HG02588 (cell line): ENCODE measurements at regions not wholly inside any gene's neighbourhood (a gene's known extent, or its start where the extent isn't known, plus 50 kb on each side); places are given as distances from the start of the nearest gene placed in this dataset.
"Not testable (repeated sequence)": the region's sequence is repeated elsewhere in the genome, so short reads cannot be mapped to it uniquely, and the experiment has no call there.

Experiments
- ATAC-seq: cut with Tn5 transposase; IDR thresholded peaks from one replicate; pipeline ENCODE4 v1.9.1; 2021; ENCODE audit warnings: mild to moderate bottlenecking, moderate library complexity; ENCODE audit not compliant: unreplicated experiment

DNA sequence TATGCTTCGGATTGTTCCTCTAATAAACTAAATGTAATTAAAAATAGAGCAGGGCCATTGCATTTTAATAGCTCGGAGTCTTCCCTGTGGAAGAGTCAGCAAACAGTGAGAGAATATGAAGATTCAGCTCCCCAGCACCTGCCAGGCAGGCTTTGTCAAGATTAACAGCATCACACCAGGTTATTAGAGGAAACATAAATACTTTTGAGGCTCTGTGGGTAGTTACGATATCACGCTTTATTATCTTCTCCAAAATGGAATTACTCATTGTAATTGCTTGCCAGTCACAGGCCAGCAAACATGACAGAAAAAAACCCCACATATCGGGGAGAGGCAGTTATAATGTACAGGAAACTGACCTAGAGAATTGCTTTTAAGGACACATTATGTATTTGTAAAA is 303.9 kb downstream of the CPS1 start:
- ATAC-seq = no peak

DNA sequence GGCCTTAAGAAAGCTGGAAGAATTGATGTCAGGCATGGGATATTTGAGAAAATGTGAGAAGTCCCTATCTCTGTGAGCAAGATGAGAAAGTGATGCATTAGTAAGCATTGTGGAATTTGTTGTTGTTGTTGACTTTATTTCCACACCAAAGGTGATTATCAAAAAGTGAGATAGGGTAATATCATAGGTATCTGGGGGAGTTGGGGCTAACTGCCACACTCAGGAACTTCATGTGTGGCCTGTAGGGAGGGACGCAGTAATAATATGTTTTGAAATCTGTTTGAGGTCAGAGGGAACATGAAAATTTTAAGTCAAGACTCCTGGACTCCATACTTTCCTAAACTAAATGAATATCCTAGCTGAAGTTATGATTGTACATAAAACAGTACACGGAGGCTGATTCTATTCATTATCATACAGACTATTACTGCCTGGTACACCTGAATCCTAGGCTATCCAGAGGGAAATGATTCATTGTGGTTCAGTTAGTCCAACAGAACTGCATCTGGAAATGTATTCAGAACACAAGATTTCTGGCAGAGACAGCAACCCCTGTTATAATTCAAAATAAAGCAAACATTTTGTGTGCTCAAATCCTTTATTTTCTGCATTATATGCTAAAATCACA is 304.8 kb downstream of the CPS1 start:
- no peak for ATAC-seq

DNA sequence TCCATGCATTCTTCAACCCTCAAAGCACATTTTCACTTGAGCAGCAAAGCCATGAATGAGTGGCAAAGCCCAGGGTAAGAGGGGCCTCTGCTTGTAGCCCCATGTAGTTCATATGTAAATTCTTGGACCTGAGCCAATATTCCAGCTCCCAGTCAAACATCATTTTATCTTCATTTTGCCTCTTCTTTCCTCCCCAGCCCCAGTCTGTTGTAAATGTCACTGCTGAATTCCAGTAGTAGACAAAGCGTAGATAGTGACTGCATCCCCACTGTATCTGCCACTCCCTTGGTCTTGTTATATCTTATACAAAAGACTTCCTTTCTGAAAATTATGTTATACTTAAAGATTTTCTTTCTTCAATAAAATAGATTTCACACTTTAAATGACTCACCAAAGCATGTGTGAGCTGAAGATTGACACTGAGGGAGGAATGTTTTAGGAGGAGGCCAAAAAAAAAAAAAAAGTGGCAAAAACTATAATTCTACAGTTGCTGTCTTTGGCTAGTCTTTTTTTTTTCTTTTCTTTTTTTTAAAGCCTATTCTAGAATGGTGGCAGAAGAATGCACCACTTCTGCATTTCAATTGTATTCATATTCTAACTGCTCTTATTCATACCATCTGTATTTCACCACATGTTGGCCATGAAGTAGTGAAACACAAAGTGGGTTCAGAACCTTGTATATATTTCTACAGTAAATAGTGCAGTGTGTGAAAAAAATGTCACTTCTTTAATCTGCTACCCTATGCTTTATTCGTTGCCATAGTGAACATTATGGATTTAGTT is 306.1 kb downstream of the CPS1 start:
- ATAC-seq = no peak

DNA sequence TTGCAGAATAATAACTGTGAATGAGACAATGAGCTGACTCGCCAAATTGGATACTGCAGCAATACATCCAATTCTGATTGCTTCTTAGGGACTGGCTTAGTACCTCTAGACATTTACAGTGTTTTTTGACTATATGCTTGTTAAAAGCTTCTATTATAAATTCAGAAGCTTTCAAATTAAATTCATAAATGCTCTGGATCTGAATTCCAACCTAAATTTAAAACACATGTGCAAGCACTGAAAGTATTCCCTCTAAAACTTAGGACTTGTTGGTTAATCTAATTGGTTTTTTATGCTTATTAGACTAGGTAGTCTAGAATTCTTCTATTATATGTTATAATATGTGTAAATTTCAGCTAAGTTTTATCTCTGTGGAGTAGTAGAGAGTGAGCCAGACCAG is 306.9 kb downstream of the CPS1 start:
- no peak for ATAC-seq

DNA sequence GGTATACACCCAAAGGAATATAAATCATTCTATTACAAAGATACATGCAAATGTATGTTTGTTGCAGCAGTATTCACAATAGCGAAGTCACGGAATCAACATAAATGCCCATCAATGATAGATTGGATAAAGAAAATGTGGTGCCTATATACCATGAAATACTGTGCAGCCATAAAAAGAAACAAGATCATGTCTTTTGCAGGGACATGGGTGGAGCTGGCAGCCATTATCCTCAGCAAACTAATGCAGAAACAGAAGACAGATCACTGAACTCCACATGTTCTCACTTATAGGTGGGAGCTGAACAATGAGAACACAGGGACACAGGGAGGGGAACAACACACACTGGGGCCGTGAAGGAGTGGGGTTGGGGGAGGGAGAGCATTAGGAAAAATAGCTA is 315.2 kb downstream of the CPS1 start:
- not testable (repeated sequence) for ATAC-seq

DNA sequence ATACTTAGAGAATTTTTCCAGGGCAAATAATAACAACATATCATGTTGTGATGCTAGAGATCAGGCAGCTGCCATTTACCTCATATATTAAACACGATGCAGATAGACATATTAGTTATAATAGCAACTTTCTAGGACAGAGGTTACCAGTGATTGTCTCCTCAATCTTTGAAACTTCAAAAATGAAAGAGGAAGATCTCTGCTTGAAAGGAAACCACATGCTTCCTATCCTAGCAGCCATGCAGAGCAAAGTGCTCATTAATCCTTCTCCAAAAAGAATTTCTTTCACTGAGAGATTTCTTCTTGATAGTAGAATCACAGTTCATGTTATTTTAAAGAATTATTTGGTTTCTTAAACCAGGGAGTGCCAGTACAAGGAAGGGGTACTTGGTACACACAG is 317.2 kb downstream of the CPS1 start:
- no peak for ATAC-seq

DNA sequence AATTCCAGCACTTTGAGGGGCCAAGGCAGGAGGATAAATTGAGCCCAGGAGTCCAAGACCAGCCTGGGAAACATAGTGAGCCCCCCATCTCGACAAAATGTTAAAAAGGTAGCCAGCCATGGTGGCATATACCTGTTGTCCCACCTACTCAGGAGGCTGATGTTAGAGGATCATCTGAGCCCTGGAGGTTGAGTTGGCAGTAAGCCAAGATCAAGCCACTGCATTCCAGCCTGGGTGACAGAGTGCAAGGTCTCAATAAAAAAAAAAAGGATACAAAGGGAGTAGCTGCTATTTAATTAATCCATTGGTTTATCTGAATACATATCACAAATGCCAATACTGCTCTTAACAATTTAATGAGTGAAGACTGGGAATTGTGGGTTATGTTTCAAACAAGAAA is 327.8 kb downstream of the CPS1 start:
- ATAC-seq = no peak

DNA sequence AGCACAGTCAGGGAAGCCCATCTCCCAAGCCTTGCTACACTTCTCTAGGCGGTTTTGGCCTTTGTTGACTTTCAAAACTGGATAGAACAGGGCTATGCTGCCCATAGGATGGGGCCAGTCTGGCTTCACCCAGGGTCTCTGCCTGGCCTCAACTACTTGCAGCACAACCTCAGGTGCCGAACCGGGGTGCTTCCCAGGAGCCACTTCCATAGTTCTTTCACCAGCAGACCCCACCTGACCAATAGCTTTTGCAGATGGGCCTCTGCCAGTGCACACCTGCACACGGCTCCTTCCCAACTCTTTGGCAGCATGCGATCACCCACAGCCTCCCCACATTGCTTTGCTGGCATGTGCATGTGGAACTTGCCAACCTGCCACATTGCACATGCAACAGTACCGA is 331.6 kb downstream of the CPS1 start:
- ATAC-seq = no peak

DNA sequence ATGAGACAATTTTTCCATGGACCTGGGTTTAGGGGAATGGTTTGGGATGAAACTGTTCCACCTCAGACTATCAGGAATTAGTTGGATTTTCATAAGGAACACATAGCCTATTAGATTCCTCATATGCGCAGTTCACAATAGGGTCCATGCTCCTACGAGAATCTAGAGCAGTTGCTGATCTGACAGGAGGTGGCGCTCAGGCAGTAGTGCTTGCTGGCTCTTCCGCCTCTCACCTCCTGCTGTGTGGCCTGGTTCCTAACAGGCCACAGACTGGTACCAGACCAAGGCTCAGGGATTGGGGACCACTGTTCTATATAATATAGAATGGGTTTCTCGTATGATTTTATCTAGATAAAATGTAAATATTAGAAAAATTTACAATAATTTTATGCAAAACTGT is 338.7 kb downstream of the CPS1 start:
- no peak for ATAC-seq

DNA sequence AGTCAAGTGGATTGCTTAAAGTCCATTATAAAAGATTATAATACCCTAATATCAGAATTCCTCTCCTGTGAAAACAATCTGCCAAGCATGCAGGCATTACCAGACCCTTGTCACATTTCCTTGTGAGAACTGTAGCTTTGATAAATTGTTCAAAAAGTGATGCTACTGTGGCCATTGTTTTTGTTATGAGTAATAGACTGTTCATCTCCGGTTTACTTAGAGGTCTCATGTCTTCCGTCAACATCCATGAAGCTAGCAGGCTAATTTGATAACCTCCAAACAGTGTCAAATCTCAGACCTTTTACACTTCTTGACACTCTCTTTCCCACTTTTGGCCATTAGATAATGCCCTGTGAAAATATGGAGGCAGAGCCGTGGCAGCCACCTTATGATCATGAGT is 342.7 kb downstream of the CPS1 start:
- no peak for ATAC-seq

DNA sequence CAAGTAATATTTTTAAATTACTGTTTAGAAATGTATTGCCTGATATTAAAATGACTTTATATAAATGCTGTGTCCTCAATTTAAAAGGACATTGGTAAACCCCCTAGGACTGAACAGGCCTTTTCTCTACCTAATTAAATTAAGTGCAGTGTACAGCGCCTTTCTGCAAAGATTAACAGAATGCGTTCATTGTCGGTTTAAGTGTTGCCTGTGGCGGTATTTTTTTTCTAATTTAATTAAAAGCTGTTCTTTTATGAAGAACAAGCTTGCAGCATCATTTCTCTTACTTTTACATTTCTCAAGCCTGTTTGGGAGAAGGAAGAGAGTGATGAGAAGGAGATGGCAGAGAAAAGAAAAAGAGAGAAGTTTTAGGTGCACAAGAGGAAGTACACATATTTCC is 344.9 kb downstream of the CPS1 start:
- ATAC-seq = no peak

DNA sequence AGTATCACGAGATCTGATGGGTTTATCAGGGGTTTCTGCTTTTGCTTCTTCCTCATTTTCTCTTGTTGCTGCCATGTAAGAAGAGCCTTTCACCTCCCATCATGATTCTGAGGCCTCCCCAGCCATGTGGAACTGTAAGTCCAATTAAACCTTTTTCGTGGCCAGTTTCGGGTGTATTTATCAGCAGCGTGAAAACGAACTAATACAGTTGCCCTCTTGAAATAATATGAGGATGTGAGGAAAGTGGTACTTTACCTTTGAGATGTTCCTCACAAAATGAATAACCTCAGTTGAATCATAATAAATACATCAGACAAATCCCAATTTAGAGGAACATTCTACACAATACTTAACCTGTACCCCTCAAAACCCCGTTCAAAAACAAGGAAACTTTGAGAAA is 356.4 kb downstream of the CPS1 start:
- ATAC-seq = no peak

DNA sequence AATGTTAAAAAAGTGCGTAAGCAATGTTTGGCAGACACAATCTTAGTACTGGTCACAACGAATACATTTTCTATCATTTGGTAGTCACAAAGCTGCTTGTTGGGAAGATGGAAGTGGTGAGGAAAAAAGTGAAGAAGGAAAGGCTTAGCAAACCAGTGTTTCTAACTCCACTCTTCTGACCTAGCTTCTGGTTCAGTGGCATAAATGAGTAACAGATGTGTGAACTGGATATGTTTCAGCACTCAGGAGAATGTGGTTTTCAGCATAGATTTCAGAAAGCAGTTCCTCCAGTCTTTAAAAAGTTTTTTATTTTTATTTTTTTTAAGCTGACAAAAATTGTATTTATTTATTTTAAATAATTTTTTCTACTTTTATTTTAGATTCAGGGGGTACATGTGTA is 357.1 kb downstream of the CPS1 start:
- ATAC-seq = no peak

DNA sequence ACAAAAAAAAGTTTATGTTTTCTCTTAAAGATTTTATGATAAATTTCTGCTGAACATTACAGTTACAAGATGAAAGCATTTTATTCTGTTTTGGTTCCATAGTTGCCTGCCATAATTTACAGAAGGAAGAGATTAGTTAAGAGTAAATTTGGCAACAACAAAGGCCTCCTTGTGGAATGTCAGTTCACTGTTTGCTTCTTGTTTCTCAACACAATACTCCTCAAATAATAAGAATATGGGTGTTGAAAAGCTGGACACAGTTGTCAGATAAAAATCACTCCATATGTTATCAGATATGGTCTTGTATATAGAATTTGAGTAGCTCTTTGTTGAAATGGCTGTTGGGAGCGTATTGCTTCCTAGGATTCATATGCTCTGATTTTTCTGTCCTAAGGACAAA is 359.5 kb downstream of the CPS1 start:
- ATAC-seq = no peak

DNA sequence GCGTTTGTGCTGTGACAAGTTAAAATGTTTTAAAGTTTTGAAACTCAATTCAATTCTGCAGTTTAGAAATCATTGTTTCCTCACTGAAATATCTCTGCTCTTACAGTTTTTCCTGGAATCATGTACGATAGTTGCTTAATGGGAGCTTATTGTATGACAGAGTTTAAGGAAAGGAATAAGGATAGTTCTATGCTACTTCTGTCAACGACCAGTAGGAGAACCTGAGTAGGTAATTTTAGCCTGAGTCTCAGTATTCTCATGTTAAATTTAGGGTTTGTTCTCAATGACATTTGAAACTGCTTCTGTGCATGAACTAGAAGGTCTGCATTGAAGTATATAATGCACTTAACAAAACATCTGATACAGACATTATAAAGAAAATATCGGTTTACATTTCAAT is 361.1 kb downstream of the CPS1 start:
- ATAC-seq = no peak

DNA sequence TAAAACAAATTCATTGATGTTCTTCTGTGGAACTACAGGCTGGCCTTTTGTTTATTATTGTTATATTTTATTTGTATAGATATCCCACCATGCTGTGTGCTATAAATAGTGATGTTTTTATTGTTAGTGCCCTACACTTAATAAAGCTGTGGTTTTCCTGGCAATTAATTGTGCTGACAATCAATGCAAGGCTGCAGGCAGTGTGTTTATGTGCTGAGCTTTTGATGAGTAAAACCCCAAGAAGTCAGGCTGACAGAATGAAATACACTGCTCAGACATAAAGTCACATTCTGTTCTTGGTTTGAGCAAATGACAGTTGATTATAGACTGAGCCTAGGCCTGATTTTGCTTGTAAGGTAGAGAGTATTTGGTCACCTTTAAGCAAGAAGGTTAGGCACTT is 362.7 kb downstream of the CPS1 start:
- ATAC-seq = no peak

DNA sequence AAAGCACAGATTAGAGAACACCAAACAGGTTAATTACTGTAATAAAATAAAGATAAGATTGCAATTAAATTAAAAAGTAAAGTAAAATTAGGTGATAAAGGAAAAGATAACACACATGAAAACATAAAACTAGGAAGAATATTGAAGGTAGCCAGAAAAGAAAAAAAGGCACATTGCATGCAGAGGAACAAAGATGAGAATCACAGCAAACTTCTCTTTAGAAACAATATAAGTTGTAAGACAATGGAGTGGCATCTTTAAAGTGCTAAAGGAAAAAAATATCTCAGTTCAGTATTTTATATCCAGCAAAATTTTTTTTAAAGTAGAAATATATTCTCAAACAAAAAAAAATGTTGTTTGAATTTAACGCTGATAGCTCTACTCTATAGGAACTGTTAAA is 366.0 kb downstream of the CPS1 start:
- no peak for ATAC-seq

DNA sequence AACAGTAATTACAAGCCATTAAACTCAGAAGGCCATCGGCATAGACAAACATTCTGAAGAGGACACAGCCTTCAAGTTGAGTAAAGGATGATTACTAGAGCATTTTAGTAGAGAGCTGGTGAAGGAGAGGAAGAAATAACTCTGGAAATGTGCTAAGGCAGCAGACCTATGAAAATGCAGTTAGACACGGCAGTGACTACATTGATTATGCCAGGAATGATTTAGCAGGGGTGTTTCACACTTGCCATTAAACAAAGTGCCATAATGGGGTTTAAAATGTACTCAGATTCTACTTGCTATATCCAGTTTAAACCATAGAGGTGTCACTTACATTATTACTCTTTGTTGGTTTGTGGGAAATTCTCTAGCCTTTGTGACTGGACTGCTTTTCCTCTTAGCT is 372.3 kb downstream of the CPS1 start:
- no peak for ATAC-seq

DNA sequence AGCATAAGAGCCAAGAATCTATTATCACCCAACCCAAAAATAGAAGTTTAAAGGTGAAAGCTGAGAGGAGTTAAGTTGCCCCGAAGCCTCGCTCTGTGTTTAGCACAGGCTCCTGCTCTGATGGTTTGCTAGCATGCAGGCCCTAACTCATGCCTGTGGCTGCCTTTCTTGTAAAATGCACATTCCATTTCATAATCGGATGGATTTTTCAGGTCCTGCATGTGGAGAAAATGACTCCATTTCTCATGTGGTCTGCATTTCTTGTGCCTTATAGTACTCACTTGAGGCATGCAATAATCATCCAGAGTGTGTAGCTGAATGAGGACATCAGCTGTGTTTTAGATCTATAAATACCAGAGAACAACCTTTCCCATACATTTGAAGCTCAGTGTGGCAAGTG is 381.8 kb downstream of the CPS1 start:
- no peak for ATAC-seq

DNA sequence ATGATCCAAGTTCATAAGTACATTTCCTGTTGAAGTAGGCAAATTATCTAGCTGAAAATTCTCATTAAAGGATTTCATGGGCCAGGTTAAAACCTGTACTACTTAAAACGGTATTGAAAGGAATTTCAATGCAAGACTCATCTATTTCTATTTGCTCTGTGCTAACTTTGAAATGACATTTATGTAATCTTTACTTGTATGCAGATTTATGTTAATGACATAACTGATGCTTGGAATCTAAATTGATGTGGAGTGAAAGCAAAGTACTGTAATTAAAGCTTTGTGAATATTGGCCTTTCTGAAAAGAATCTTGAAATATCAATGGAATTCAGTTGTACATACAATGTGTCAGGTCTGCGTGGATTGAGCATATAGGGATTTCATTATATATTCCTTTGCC is 390.0 kb downstream of the CPS1 start:
- ATAC-seq = no peak

DNA sequence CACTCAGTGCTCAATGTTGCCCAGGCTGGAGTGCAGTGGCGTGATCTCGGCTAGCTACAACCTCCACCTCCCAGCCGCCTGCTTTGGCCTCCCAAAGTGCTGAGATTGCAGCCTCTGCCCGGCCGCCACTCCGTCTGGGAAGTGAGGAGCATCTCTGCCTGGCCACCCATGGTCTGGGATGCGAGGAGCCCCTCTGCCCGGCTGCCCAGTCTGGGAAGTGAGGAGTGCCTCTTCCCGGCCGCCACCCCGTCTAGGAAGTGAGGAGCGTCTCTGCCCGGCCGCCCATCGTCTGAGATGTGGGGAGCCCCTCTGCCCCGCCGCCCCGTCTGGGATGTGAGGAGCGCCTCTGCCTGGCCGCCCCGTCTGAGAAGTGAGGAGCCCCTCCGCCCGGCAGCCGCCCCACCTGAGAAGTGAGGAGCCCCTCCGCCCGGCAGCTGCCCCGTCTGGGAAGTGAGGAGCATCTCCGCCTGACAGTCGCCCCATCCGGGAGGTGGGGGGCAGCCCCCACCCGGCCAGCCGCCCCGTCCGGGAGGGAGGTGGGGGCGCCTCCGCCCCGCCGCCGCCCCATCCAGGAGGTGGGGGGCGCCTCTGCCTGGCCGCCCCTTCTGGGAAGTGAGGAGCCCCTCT is 394.1 kb downstream of the CPS1 start:
- not testable (repeated sequence) for ATAC-seq

DNA sequence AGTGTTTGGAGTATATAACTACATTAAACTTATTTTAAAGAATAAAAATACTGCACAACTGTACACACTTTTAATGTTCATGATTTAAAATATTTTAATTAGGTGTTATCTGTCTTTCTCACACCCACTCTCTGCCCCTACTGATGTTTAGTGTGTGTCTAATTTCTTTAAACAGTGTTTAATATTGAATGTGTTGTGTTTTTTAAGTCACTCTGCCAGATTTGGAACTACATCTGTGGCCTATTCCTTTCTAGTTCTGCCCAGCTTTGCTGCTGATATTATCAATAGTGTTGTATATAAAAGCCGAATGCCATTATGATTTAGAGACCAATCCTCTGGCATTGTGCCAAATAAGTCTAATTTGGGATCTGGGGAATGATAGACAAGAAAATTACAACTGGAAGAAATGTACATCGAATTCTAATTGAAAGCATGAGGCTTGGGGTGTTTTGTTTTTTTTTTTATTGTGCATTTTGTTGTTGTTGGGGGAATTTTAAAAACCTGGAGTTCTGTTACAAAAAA is 398.0 kb downstream of the CPS1 start:
- ATAC-seq = no peak
